H9 (cell line): ENCODE measurements at regions not wholly inside any gene's neighbourhood (a gene's known extent, or its start where the extent isn't known, plus 50 kb on each side); places are given as distances from the start of the nearest gene placed in this dataset.
"Not testable (repeated sequence)": the region's sequence is repeated elsewhere in the genome, so short reads cannot be mapped to it uniquely, and the experiment has no call there.

Experiments used
- DNase-seq: peaks from one replicate; pipeline ENCODE4 v3.0.0-alpha.2; 2017
- H2AFZ ChIP-seq: one replicate; pipeline ENCODE4 v1.6.1; 2013; ENCODE audit warnings: mild to moderate bottlenecking, low read length, control low read depth, moderate library complexity
- H2AK5ac ChIP-seq: 2 replicates; pipeline ENCODE4 v1.6.1; 2013; ENCODE audit warnings: low read length, control low read depth, mixed read lengths; ENCODE audit not compliant: insufficient read length
- H2BK120ac ChIP-seq: one replicate; pipeline ENCODE4 v1.6.1; 2013; ENCODE audit warnings: low read depth, mild to moderate bottlenecking, low read length, control low read depth, inconsistent platforms; ENCODE audit not compliant: poor library complexity, severe bottlenecking
- H2BK12ac ChIP-seq: 2 replicates; pipeline ENCODE4 v1.6.1; 2013; ENCODE audit warnings: low read length, control low read depth, mixed read lengths, low read depth; ENCODE audit not compliant: insufficient read length
- H2BK15ac ChIP-seq: 2 replicates; pipeline ENCODE4 v1.6.1; 2013; ENCODE audit warnings: low read depth, low read length, control low read depth
- H2BK20ac ChIP-seq: one replicate; pipeline ENCODE4 v1.6.1; 2013; ENCODE audit warnings: low read depth, mild to moderate bottlenecking, low read length, control low read depth, inconsistent platforms; ENCODE audit not compliant: poor library complexity, severe bottlenecking
- H2BK5ac ChIP-seq: 2 replicates; pipeline ENCODE4 v1.6.1; 2013; ENCODE audit warnings: low read length, control low read depth, mixed read lengths; ENCODE audit not compliant: insufficient read length
- H3K14ac ChIP-seq: 2 replicates; pipeline ENCODE4 v1.6.1; 2013; ENCODE audit warnings: low read length, control low read depth; ENCODE audit not compliant: insufficient read depth
- H3K18ac ChIP-seq: 2 replicates; pipeline ENCODE4 v1.6.1; 2013; ENCODE audit warnings: low read depth, mild to moderate bottlenecking, mixed read lengths, low read length, control low read depth; ENCODE audit not compliant: insufficient read length
- H3K23ac ChIP-seq: 2 replicates; pipeline ENCODE4 v1.6.1; 2013; ENCODE audit warnings: low read length, control low read depth, mixed read lengths, low read depth; ENCODE audit not compliant: insufficient read length
- H3K23me2 ChIP-seq: 2 replicates; pipeline ENCODE4 v1.6.1; 2013; ENCODE audit warnings: low read depth, mild to moderate bottlenecking, mixed read lengths, low read length, control low read depth; ENCODE audit not compliant: insufficient read length, poor library complexity, severe bottlenecking
- H3K27ac ChIP-seq: 2 replicates; pipeline ENCODE4 v1.5.1; 2013; ENCODE audit warnings: low read length, control low read depth, mixed read lengths, low read depth; ENCODE audit not compliant: insufficient read length
- H3K27me3 ChIP-seq: 2 replicates; pipeline ENCODE4 v1.6.1; 2013; ENCODE audit warnings: low read length, control low read depth, inconsistent platforms; ENCODE audit not compliant: insufficient read depth
- H3K4ac ChIP-seq: 2 replicates; pipeline ENCODE4 v1.6.1; 2013; ENCODE audit warnings: low read depth, mild to moderate bottlenecking, control low read depth, inconsistent platforms, low read length, moderate library complexity
- H3K4me1 ChIP-seq: 2 replicates; pipeline ENCODE4 v1.6.1; 2013; ENCODE audit warnings: low read length, control low read depth, inconsistent platforms; ENCODE audit not compliant: insufficient read depth
- H3K4me2 ChIP-seq: 2 replicates; pipeline ENCODE4 v1.6.1; 2013; ENCODE audit warnings: low read length, control low read depth, mixed read lengths; ENCODE audit not compliant: insufficient read length, insufficient read depth
- H3K56ac ChIP-seq: 2 replicates; pipeline ENCODE4 v1.6.1; 2013; ENCODE audit warnings: low read depth, mild to moderate bottlenecking, mixed read lengths, low read length, control low read depth; ENCODE audit not compliant: insufficient read length
- H3K79me1 ChIP-seq: 2 replicates; pipeline ENCODE4 v1.6.1; 2013; ENCODE audit warnings: low read depth, mild to moderate bottlenecking, moderate library complexity, low read length, control low read depth, inconsistent platforms; ENCODE audit not compliant: insufficient read depth, poor library complexity, severe bottlenecking
- H3K79me2 ChIP-seq: 2 replicates; pipeline ENCODE4 v1.6.1; 2013; ENCODE audit warnings: low read length, control low read depth, inconsistent platforms; ENCODE audit not compliant: insufficient read depth
- H3K9ac ChIP-seq: 2 replicates; pipeline ENCODE4 v1.6.1; 2013; ENCODE audit warnings: low read length, control low read depth, mixed read lengths; ENCODE audit not compliant: insufficient read length; ENCODE audit errors: extremely low read depth
- H3K9me3 ChIP-seq: one replicate; pipeline ENCODE4 v1.6.1; 2013; ENCODE audit warnings: low read depth, low read length, inconsistent platforms; ENCODE audit not compliant: control insufficient read depth
- H3T11ph ChIP-seq: one replicate; pipeline ENCODE4 v1.6.1; 2013; ENCODE audit warnings: mild to moderate bottlenecking, low read length, control low read depth, inconsistent platforms
- H4K20me1 ChIP-seq: one replicate; pipeline ENCODE4 v1.6.1; 2013; ENCODE audit not compliant: control insufficient read depth, insufficient read length, insufficient read depth
- H4K5ac ChIP-seq: 2 replicates; pipeline ENCODE4 v1.6.1; 2013; ENCODE audit warnings: low read depth, mild to moderate bottlenecking, mixed read lengths, low read length, control low read depth; ENCODE audit not compliant: insufficient read length
- H4K8ac ChIP-seq: replicated peaks from 2 replicates; pipeline ENCODE4 v1.6.1; 2013; ENCODE audit warnings: low read length, control low read depth, mixed read lengths, low read depth; ENCODE audit not compliant: insufficient read length
- H4K91ac ChIP-seq: 2 replicates; pipeline ENCODE4 v1.6.1; 2013; ENCODE audit warnings: low read depth, mild to moderate bottlenecking, moderate library complexity, mixed read lengths, low read length, control low read depth; ENCODE audit not compliant: insufficient read length
- H3K27ac Mint-ChIP-seq, 3 experiments: 2 replicates in 2 of 3; 3 replicates in 1 of 3; pipeline ENCODE4 v1.8.0; 2020 to 2021; ENCODE audit warnings: mixed read lengths in 3 of 3, mild to moderate bottlenecking in 1 of 3, moderate library complexity in 1 of 3
- H3K27me3 Mint-ChIP-seq: 2 replicates; pipeline ENCODE4 v1.8.0; 2021; ENCODE audit warnings: low read depth, mild to moderate bottlenecking, moderate library complexity, mixed read lengths
- H3K36me3 Mint-ChIP-seq, 3 experiments: 2 replicates in 2 of 3; 3 replicates in 1 of 3; pipeline ENCODE4 v1.8.0; 2020 to 2021; ENCODE audit warnings: low read depth in 3 of 3, mixed read lengths in 3 of 3; ENCODE audit not compliant: insufficient read depth in 1 of 3
- H3K4me1 Mint-ChIP-seq, 2 experiments: 2 replicates each; pipeline ENCODE4 v1.8.0; 2020; ENCODE audit warnings: mixed read lengths in 2 of 2
- H3K4me3 Mint-ChIP-seq, 2 experiments: 2 replicates in 1 of 2; 3 replicates in 1 of 2; pipeline ENCODE4 v1.8.0; 2020 to 2021; ENCODE audit warnings: mild to moderate bottlenecking in 2 of 2, mixed read lengths in 2 of 2, moderate library complexity in 1 of 2
- H3K9me3 Mint-ChIP-seq, 2 experiments: 2 replicates in 1 of 2; 3 replicates in 1 of 2; pipeline ENCODE4 v1.8.0; 2020; ENCODE audit warnings: mild to moderate bottlenecking in 2 of 2, mixed read lengths in 2 of 2, moderate library complexity in 1 of 2
- WGBS: extraction: QIAGEN DNeasy Blood & Tissue Kit; methylation state at CpG from one replicate; pipeline ENCODE4 v1.1.7; 2013; ENCODE audit warnings: missing lambda C conversion rate, low lambda C conversion rate, mixed read lengths; ENCODE audit not compliant: insufficient read length; ENCODE audit errors: extremely low coverage; 5-methylcytosine and 5-hydroxymethylcytosine counted together

DNA sequence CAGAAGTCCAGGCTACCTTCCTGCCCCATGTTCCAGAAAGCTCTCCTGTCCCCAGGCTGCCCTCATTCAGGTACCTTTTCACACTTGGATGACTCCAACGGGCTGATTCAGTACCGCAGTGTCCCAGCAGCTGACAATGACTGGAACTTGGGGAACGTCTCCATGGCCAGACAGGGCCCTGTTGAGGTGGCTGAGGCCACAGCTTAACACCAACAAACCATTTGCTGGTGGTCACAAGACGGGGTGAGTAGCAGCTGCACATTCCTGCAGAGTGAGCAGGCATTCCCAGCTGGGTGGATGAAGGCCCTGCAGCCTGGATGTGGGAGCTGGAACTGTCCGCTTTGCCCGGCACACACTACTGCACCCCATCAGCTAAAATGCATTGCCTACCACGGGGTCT is 4481.3 kb upstream of the TPTE start:
- H2BK15ac ChIP-seq, H2BK12ac ChIP-seq, H3K56ac ChIP-seq, H2AFZ ChIP-seq, H3K23ac ChIP-seq, H4K8ac ChIP-seq, H3K23me2 ChIP-seq, H2BK20ac ChIP-seq, H3K4ac ChIP-seq, H3K27ac ChIP-seq, H3K9ac ChIP-seq, H4K5ac ChIP-seq, H3K79me2 ChIP-seq, H2BK120ac ChIP-seq, H2BK5ac ChIP-seq, H3K14ac ChIP-seq, H3K4me1 ChIP-seq, H3K79me1 ChIP-seq, H4K91ac ChIP-seq, H3K9me3 ChIP-seq, H3K27me3 Mint-ChIP-seq, H3K4me1 Mint-ChIP-seq, H2AK5ac ChIP-seq, H3K4me2 ChIP-seq, H4K20me1 ChIP-seq, H3K9me3 Mint-ChIP-seq, H3K27ac Mint-ChIP-seq, H3T11ph ChIP-seq, H3K18ac ChIP-seq, H3K27me3 ChIP-seq, H3K4me3 Mint-ChIP-seq, DNase-seq, H3K36me3 Mint-ChIP-seq: not testable (repeated sequence)
- WGBS = no CpG with 5 or more reads among the region's 7 CpGs

DNA sequence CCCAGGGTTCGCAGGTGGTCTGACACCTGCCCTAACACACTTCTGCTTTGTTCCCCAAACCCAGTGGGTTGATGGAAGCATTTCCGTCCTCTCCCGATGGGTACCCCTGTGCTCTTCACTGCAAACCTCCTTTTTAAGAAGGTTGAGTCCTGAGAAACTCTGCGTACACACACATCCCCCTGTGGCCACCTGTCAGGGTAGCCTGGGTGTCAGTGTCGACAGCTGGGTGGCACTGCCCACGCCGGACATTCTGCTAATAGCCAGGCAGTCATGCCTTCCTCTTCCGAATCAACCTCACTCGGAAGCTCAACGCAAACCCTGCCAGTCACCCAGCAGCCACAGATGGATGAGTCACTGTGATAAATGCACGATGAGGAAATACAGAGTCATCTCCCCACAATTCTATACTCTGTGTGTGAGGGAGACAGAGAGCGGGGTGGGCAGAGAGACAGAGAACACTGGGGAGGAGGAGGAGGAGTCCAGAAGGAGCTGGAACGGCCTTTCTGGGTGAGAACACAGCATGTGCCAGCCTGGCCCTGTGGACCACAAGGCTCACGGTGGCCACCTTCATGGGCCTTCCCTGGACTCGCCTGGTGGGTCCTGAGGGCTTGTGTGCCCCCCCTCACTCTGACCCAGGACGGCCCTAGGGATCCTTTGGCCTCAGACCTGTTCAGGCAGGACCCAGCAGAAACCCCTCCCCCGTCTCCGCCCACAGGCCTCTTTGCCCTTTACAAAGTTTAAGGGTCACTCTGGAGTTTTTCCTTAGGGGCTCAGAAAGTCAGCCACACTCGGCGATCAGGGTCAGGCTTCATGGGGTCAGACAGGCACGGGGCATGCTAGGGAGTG is 4477.7 kb upstream of the TPTE start:
- not testable (repeated sequence) for H4K8ac ChIP-seq, H3K9ac ChIP-seq

More for the DNA sequence above, 4477.7 kb upstream of the TPTE start:
- not testable (repeated sequence) for H3K27me3 Mint-ChIP-seq, H2AK5ac ChIP-seq, H3K4me2 ChIP-seq, H2AFZ ChIP-seq, H3K23ac ChIP-seq, H2BK12ac ChIP-seq, H3K4me1 Mint-ChIP-seq, H3K79me1 ChIP-seq, H2BK120ac ChIP-seq, H3K18ac ChIP-seq, H3K27me3 ChIP-seq, H3K36me3 Mint-ChIP-seq, H3K9me3 ChIP-seq, H2BK5ac ChIP-seq, H2BK20ac ChIP-seq, H3K9me3 Mint-ChIP-seq, H3K27ac ChIP-seq, H4K20me1 ChIP-seq, DNase-seq, H3K27ac Mint-ChIP-seq, H4K5ac ChIP-seq, H3K14ac ChIP-seq, H2BK15ac ChIP-seq, H4K91ac ChIP-seq, H3T11ph ChIP-seq, H3K56ac ChIP-seq, H3K23me2 ChIP-seq, H3K4ac ChIP-seq, H3K4me3 Mint-ChIP-seq, H3K4me1 ChIP-seq, H3K79me2 ChIP-seq
- no CpG with 5 or more reads among the region's 21 CpGs for WGBS
